Uterus (tissue), 2 donors: ENCODE measurements at regions not wholly inside any gene's neighbourhood (a gene's known extent, or its start where the extent isn't known, plus 50 kb on each side); places are given as distances from the start of the nearest gene placed in this dataset.

Experiments
- POLR2A ChIP-seq, 2 donors: fragments of 450-650 bp; IDR thresholded peaks; one replicate each; pipeline ENCODE4 v1.6.1; 2016; ENCODE audit warnings: antibody characterized with exemption in 2 of 2, mild to moderate bottlenecking in 1 of 2, moderate library complexity in 1 of 2
- TF ChIP-seq, protein P1 (sequence below), 4 experiments: fragments of 200-600 bp in 2 of 4; fragments of 450-650 bp in 2 of 4; sonication (generic) in 2 of 4; IDR thresholded peaks; one replicate each; pipeline ENCODE4 v1.5.1; 2016 to 2019; ENCODE audit warnings: antibody characterized with exemption in 4 of 4, mild to moderate bottlenecking in 2 of 4, moderate library complexity in 1 of 4

DNA sequence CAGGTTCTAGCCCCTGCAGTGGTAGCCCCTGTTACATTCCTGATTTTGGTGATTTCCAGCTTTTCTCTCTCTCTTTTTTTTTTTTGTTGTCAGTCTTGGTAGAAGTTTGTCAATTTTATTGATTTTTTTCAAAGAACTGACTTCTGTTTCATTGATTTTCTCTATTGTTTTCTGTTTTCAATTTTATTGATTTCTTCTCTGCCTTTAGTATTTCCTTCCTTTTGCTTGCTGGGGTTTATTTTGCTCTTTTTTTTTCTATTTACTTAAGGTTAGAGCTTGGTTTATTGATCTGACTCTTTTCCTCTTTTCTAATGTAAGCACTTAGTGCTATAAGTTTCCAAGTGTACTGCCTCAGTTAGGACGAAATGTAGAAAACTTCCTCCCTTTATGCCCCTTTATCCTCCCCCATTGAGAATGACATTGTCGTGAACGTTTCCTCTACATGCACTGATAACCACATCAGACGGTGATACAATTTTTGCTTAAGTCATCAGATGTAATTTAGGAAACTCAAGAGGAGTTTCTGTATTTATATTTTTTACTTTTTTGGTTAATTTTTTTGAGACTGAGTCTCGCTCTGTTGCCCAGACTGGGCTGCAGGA is 81.1 kb upstream of the HS6ST1 start:
- TF ChIP-seq, protein P1, sequence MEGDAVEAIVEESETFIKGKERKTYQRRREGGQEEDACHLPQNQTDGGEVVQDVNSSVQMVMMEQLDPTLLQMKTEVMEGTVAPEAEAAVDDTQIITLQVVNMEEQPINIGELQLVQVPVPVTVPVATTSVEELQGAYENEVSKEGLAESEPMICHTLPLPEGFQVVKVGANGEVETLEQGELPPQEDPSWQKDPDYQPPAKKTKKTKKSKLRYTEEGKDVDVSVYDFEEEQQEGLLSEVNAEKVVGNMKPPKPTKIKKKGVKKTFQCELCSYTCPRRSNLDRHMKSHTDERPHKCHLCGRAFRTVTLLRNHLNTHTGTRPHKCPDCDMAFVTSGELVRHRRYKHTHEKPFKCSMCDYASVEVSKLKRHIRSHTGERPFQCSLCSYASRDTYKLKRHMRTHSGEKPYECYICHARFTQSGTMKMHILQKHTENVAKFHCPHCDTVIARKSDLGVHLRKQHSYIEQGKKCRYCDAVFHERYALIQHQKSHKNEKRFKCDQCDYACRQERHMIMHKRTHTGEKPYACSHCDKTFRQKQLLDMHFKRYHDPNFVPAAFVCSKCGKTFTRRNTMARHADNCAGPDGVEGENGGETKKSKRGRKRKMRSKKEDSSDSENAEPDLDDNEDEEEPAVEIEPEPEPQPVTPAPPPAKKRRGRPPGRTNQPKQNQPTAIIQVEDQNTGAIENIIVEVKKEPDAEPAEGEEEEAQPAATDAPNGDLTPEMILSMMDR (IDR thresholded peaks at IDR 0.05) = no peak
- TF ChIP-seq POLR2A (IDR thresholded peaks at IDR 0.05) = no peak
